Stimulated activated naive B cell treated with anti-CD40 and anti-IgM and Interleukin-4, amounts not matched to agents 10 μg/mL and 1 μg/mL and 100 μg/mL, for 72 hours (primary cell): ENCODE measurements at regions not wholly inside any gene's neighbourhood (a gene's known extent, or its start where the extent isn't known, plus 50 kb on each side); places are given as distances from the start of the nearest gene placed in this dataset.
A peak's percentile ranks its signal among the peaks of the same experiment; 100 is the strongest.

Source experiments
- ATAC-seq, 2 donors: fragments of 150-1000 bp; cut with Tn5 transposase; replicated peaks; 2 replicates each; pipeline ENCODE4 v1.10.0; 2021; ENCODE audit warnings: moderate library complexity in 1 of 2
- DNase-seq: peaks from one replicate; pipeline ENCODE4 v3.0.0; 2021
- H3K27ac Mint-ChIP-seq: one replicate; pipeline ENCODE4 v1.8.0; 2022; ENCODE audit warnings: mild to moderate bottlenecking, mixed read lengths
- H3K27me3 Mint-ChIP-seq, 2 donors: one replicate each; pipeline ENCODE4 v1.8.0; 2022; ENCODE audit warnings: mixed read lengths in 2 of 2
- H3K36me3 Mint-ChIP-seq, 2 donors: one replicate each; pipeline ENCODE4 v1.8.0; 2022; ENCODE audit warnings: mixed read lengths in 2 of 2, mild to moderate bottlenecking in 1 of 2
- H3K4me1 Mint-ChIP-seq, 2 donors: one replicate each; pipeline ENCODE4 v1.8.0; 2022; ENCODE audit warnings: mixed read lengths in 2 of 2, mild to moderate bottlenecking in 1 of 2
- H3K4me3 Mint-ChIP-seq, 2 donors: one replicate each; pipeline ENCODE4 v1.8.0; 2022; ENCODE audit warnings: mild to moderate bottlenecking in 2 of 2, mixed read lengths in 2 of 2, moderate library complexity in 1 of 2
- H3K9me3 Mint-ChIP-seq, 2 donors: one replicate each; pipeline ENCODE4 v1.8.0; 2022; ENCODE audit warnings: mixed read lengths in 2 of 2, mild to moderate bottlenecking in 1 of 2

DNA sequence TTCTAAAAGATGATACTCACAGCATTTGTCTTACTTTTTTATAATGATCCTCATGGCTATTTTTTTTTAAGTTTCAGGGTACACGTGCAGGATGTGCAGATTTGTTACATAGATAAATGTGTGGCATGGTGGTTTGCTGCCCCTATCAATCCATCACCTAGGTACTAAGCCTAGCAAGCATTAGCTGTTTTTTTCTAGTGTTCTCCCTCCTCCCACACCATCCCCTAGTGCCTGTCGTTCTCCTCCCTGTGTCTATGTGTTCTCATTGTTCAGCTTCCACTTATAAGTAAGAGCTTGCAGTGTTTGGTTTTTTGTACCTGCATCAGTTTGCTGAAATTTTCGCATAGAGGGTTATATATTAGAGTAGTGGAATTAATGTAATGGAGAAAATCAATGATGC is 189.1 kb upstream of the CDH12 start:
- no peak overlapping the region for H3K4me3 Mint-ChIP-seq
- no peaks in the 10 kb centered on the region for H3K36me3 Mint-ChIP-seq
- ATAC-seq: no peak
- no peak overlapping the region for H3K27ac Mint-ChIP-seq
- H3K27me3 Mint-ChIP-seq: peaks cover 0 to 3% of the 10 kb centered on the region in 2 donors
- no peaks in the 10 kb centered on the region for H3K9me3 Mint-ChIP-seq
- H3K4me1 Mint-ChIP-seq: no peaks in the 10 kb centered on the region
- DNase-seq: no peak

DNA sequence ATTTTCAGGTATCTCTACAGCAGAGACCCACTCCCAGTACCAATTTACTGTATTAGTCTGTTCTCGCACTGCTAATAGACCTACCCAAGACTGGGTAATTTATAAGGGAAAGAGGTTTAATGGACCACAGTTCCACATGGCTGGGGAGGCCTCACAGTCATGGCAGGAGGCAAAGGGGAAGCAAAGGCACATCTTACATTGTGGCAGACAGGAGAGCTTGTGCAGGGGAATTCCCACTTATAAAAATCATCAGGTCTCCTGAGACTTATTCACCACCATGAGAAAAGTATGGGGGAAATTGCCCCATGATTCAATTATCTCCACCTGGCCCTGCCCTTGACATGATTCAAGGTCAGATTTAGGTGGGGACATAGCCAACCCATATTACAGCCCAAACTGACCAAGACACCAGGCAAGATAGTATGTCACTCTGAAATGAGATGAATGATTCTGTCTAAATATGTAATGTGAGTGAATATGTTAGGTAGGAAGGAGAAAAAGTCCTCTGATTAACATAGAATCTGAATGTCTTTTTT is 182.5 kb upstream of the CDH12 start:
- peaks cover 0 to 3% of the 10 kb centered on the region in 2 donors for H3K27me3 Mint-ChIP-seq
- H3K9me3 Mint-ChIP-seq: peaks cover 4 to 6% of the 10 kb centered on the region in 2 donors
- peaks cover 8 to 9% of the 10 kb centered on the region in 2 donors for H3K4me1 Mint-ChIP-seq
- DNase-seq (no peak), ATAC-seq (peak; percentile 69 to 82)
- no peak overlapping the region for H3K27ac Mint-ChIP-seq
- H3K4me3 Mint-ChIP-seq: no peak overlapping the region
- H3K36me3 Mint-ChIP-seq: peaks cover 2 to 4% of the 10 kb centered on the region in 2 donors

DNA sequence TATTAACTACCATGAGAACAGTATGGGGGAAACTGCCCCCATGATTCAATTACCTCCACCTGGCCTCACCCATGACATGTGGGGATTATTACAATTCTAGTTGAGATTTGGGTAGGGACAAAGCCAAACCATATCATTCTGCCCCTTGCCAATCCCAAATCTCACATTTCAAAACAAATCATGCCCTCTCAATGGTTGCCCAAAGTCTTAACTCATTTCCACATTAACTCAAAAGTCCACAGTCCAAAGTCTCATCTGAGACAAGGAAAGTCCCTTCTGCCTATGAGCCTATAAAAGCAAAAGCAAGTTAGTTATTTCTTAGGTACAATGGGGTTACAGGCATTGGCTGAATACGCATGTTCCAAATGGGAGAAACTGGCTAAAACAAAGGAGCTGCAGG is 180.7 kb upstream of the CDH12 start:
- ATAC-seq: no peak
- H3K4me1 Mint-ChIP-seq: peaks cover 8 to 9% of the 10 kb centered on the region in 2 donors

DNA sequence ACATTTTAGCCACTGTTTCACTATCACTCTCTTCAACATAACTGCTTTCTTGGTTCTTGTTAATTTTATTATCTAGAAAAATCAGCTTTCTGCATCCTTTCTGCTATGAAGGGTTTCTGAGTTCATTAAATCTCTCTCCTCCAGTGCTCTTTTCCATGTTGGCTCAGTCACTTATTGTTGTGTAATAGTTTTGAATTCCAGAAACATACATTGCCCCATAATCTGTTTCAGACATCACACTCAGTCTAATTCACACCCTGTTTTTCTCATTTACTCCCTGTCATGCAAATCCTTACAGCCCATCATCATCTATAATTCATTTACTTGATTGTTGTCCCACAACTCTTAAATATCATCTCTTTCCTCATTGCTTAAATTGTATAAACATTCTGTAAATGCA is 176.1 kb upstream of the CDH12 start:
- DNase-seq (no peak), ATAC-seq (no peak)
- no peak overlapping the region for H3K27ac Mint-ChIP-seq
- no peaks in the 10 kb centered on the region for H3K4me1 Mint-ChIP-seq
- H3K4me3 Mint-ChIP-seq: no peak overlapping the region
- H3K9me3 Mint-ChIP-seq: peaks cover 0 to 3% of the 10 kb centered on the region in 2 donors
- H3K27me3 Mint-ChIP-seq: peaks cover 0 to 4% of the 10 kb centered on the region in 2 donors
- H3K36me3 Mint-ChIP-seq: no peaks in the 10 kb centered on the region

More for the DNA sequence above, 180.7 kb upstream of the CDH12 start:
- Mint-ChIP-seq H3K4me3 (no peak overlapping the region), H3K27ac (no peak overlapping the region), H3K27me3 (no peaks in the 10 kb centered on the region), H3K36me3 (peaks cover 2 to 4% of the 10 kb centered on the region in 2 donors), H3K9me3 (peaks cover 4 to 6% of the 10 kb centered on the region in 2 donors)
- no peak for DNase-seq

DNA sequence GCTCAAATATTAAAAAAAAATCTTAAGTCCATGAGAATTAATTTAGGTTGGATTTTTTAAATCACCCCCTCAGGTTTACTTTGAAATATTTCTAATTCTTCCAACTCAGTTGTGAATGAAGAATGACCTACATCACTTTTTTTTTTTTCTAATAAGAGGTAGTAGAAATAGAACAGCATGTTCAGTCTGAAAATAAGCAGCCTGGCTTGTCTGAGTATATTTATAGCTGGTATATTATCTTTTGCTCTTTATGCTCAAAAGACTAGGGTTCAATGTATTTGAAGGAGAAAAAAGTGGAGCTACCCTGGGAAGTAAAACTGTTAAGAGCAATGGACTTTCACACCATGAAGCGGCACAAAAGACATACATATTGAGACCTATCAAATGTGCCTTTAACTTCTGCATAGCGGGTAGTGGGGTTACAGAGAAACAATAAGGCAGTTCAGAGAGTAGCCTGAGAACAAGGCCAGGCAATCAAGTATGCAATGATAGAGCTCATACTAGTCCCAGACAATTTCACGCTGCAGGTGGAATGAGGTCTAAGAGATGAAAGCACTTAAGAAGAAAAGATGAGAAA is 175.4 kb upstream of the CDH12 start:
- H3K27ac Mint-ChIP-seq: no peak overlapping the region
- H3K9me3 Mint-ChIP-seq: peaks cover 0 to under 1% of the 10 kb centered on the region in 2 donors
- ATAC-seq: no peak
- peaks cover 0 to 4% of the 10 kb centered on the region in 2 donors for H3K27me3 Mint-ChIP-seq
- no peak for DNase-seq
- H3K36me3 Mint-ChIP-seq: no peaks in the 10 kb centered on the region
- H3K4me3 Mint-ChIP-seq: no peak overlapping the region
- H3K4me1 Mint-ChIP-seq: no peaks in the 10 kb centered on the region

DNA sequence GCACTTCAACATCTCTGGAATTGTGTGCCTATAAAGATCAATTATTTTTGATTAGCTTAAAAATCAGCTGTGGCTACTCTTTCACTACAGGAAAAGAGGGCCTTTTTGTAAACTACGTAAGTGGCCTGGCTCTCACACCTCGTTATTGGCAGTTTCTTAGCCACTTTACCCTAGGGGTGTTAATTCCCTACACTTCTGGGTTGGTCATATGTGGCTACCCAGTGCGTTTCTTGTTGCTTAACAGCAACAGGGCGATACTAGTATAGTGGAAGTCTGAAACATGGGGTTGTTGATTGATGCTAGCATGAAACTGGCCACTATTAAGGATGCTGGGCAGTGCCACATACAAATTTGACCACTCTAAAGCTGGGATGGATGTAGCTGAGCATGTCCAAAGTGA is 174.7 kb upstream of the CDH12 start:
- ATAC-seq (no peak), DNase-seq (no peak)
- H3K27me3 Mint-ChIP-seq: peaks cover 0 to 4% of the 10 kb centered on the region in 2 donors
- H3K4me1 Mint-ChIP-seq: no peaks in the 10 kb centered on the region
- no peaks in the 10 kb centered on the region for H3K36me3 Mint-ChIP-seq
- no peak overlapping the region for H3K4me3 Mint-ChIP-seq
- no peak overlapping the region for H3K27ac Mint-ChIP-seq
- H3K9me3 Mint-ChIP-seq: no peaks in the 10 kb centered on the region

DNA sequence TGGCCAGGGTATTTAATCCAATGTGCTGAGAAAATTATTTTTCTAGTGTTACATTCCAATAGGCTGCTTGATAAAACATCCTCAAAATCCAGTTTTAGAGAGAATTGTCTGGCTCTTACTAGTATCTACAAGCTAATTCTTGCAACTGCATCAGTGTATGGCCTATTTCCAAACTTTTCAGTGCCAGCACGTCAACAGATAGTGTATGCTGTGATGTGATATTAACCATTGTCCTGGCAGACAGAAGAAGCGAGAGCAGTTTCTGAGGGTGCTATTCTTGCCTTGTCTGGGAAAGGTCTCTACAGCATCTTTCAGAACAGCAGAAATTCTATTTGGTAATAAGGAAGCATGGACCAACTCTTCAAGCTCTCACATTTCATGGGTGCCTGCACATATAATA is 174.2 kb upstream of the CDH12 start:
- Mint-ChIP-seq H3K36me3 (no peaks in the 10 kb centered on the region), H3K9me3 (no peaks in the 10 kb centered on the region), H3K27ac (no peak overlapping the region), H3K4me1 (no peaks in the 10 kb centered on the region), H3K4me3 (no peak overlapping the region), H3K27me3 (peaks cover 0 to 4% of the 10 kb centered on the region in 2 donors)
- DNase-seq (no peak), ATAC-seq (no peak)

DNA sequence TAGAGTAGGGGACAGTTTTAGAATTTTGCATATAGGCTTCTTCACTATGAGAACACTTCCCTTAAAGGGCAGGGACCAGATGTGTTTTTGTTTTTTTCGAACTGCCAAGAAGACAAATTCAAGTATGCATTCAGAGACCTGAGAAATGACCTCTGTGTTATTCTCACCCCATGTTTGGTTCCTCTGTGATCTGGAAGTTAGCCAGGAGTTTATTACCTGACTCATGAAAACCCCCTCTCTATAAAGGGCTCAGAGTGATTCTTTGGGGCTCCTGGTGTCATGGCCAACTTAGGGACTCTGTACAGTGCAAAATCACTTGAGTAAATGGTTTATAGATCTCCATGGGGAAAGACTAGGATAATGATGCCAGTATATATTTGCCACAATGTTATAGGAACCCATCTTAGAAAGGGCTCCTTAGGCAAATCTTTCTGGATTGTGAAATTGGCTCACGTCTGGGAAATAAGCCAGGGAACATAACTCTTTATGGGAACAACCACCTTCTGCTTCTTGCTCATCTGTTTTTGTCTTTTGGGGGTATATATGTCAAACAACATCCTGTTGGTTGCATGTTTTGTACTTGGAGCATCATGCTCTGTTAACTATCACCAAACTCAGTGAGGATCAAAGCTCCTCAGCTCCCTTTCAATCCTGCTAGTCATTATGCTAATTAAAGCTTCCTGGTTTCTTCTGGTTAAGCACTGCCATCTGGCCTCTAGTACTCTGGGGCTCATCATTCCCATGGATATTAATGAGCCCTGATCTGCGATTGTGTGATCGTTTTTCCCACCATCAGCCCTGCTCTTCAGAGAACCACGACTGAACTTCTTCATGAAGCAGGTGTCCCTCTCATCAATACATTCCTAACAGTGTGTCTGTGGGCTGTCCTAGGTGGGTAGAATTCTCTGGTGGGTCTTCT is 173.4 kb upstream of the CDH12 start:
- Mint-ChIP-seq H3K27ac (no peak overlapping the region), H3K4me3 (no peak overlapping the region), H3K4me1 (no peaks in the 10 kb centered on the region), H3K9me3 (no peaks in the 10 kb centered on the region), H3K27me3 (peaks cover 0 to 4% of the 10 kb centered on the region in 2 donors), H3K36me3 (no peaks in the 10 kb centered on the region)
- ATAC-seq (no peak), DNase-seq (no peak)

DNA sequence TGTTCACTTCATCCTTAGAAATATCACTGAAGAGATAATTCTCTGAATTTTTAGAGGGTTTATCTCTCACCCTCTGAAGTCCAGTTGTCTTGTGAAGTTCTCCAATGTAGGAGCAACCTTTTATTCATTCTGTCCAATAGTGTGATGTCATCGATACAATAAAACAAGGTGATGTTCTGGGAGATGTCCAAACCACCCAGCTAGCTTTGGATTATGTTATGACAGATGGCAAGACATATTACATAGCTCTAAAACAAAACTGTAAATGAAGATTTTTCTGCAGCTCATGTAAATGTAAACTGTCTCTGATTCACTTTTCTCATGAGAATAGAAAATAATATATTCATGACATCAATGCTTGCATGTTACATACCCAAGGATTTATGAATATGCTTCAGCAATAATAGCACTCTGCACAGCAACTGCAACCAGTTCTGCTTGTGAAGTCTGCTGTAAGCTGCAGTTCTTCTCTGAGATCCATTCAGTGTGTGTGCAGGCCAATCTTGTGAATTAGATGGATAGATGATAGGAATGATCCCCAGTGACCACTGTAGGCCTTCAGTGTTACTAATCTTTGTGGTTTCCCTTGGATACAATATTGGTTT is 172.6 kb upstream of the CDH12 start:
- Mint-ChIP-seq H3K27ac (no peak overlapping the region), H3K9me3 (no peaks in the 10 kb centered on the region), H3K27me3 (peaks cover 3 to 4% of the 10 kb centered on the region in 2 donors), H3K4me1 (no peaks in the 10 kb centered on the region), H3K36me3 (no peaks in the 10 kb centered on the region), H3K4me3 (no peak overlapping the region)
- no peak for DNase-seq
- no peak for ATAC-seq

DNA sequence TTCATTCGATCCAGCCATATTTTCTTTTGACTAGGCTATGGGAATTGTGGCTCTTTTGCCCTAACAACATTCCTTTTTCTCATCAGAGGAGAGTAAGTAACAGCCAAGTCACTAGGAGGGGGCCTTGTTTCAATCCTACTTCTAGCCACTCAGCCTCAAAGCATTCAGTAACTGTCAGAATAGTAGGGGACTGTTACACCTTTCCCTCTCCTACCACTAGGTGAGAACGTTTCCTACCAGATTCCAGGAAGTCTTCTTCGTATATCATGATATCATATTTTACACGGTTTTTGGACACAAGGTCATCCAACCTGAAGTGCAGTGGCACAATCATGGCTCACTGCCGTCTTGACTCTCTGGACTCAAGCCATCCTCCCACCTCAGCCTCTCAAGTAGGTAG is 171.3 kb upstream of the CDH12 start:
- Mint-ChIP-seq H3K27me3 (peaks cover 4 to 5% of the 10 kb centered on the region in 2 donors), H3K4me1 (no peaks in the 10 kb centered on the region), H3K36me3 (no peaks in the 10 kb centered on the region), H3K4me3 (no peak overlapping the region), H3K9me3 (no peaks in the 10 kb centered on the region), H3K27ac (no peak overlapping the region)
- ATAC-seq (no peak), DNase-seq (no peak)

DNA sequence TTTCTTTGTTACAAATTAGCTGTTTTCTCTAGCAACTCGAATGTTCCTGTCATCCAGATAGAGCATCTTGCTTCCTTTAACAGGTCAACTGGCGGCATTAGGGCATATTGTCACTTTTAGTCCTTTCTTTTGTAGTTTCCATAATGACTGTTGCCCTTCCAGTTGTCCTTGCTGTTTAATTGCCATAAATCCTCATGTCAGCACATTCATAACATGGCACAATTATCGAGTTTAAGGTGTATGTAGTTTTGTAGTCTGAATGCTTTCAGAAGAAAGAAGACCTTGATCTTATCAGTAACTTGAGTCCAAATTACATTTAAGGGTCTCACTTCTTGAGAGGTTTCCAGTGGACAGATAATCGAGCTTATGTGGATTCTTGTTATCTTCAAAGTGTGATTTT is 161.7 kb upstream of the CDH12 start:
- Mint-ChIP-seq H3K9me3 (no peaks in the 10 kb centered on the region), H3K27ac (no peak overlapping the region), H3K4me1 (peaks cover 6% of the 10 kb centered on the region in 2 donors), H3K4me3 (no peak overlapping the region), H3K27me3 (no peaks in the 10 kb centered on the region), H3K36me3 (no peaks in the 10 kb centered on the region)
- DNase-seq (no peak), ATAC-seq (no peak)

DNA sequence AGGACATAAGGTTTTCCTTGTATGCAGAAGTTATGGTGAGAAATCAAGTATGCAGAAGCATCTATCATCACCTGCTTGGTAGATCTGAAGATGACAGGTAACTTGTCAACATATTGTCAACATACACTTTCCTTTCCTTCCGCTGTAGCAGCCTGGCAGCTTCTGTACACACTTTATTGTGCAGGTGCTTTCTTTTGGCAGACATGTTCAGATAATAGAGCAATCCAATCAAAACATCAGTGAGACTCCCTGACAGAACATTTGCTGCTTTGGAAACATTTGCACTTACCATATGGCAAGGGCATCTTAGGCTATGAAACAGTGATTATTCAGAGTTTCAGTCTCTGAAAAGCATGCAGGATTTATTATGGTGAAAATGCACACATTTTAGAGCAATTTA is 161.1 kb upstream of the CDH12 start:
- Mint-ChIP-seq H3K4me1 (peaks cover 6% of the 10 kb centered on the region in 2 donors), H3K36me3 (no peaks in the 10 kb centered on the region), H3K4me3 (no peak overlapping the region), H3K9me3 (no peaks in the 10 kb centered on the region), H3K27ac (no peak overlapping the region), H3K27me3 (no peaks in the 10 kb centered on the region)
- ATAC-seq: no peak
- DNase-seq: no peak

DNA sequence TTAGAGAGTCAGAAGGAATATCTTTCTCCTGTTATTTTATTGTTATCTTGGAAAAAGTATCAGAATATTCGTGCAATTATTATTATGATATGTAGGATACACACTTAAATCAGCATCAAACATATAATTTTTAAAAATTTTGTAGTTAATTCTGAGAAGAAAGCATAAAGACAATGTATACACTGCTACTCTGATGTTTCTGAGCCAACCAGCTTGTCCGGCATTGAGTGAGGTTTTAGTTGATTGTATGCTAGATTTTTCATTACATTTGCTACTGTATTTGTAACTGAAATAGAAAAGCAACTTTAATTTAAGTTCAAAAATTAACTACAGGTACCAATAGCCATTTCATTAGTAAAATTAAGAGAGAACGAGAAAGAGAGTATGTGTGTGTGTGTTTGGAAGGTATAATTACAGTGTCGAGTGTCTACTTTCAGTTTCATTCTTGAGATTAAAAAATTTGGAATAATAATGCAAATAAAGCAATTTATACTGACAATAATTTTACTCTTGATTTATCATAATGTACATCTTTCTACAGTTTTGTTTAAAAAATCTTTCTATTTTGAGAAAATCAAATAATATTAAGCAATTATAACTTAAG is 160.4 kb upstream of the CDH12 start:
- Mint-ChIP-seq H3K4me1 (peaks cover 6% of the 10 kb centered on the region in 2 donors), H3K27ac (no peak overlapping the region), H3K36me3 (no peaks in the 10 kb centered on the region), H3K27me3 (no peaks in the 10 kb centered on the region), H3K9me3 (no peaks in the 10 kb centered on the region), H3K4me3 (peak overlapping the region; percentile 89 to 90)
- no peak for ATAC-seq
- no peak for DNase-seq

DNA sequence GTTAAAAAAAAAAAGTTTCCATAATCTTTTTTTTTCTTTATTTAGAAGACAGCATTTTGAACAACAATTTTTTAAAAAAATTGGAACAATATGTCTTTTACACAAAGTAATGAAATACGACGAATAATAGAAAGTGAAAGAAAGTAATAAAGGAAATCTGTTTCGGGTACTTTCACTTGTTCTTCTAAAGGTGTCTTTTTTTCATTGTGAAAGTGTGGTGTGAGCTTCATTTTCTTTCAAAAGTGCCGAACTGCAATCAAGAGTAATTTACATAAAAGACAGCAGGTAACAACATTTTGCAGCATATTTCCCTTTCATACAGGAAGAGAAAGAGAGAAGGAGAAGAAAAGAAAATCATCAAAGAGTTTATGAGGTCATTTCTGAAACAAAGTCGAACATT is 159.7 kb upstream of the CDH12 start:
- H3K4me1 Mint-ChIP-seq: peaks cover 6% of the 10 kb centered on the region in 2 donors
- ATAC-seq (peak; percentile 23 to 36), DNase-seq (no peak)
- peak overlapping the region; percentile 43 for H3K27ac Mint-ChIP-seq
- no peaks in the 10 kb centered on the region for H3K27me3 Mint-ChIP-seq
- no peaks in the 10 kb centered on the region for H3K36me3 Mint-ChIP-seq
- no peaks in the 10 kb centered on the region for H3K9me3 Mint-ChIP-seq
- H3K4me3 Mint-ChIP-seq: peak overlapping the region; percentile 82 to 90
